ENCODE measurements at regions not wholly inside any gene's neighbourhood (a gene's known extent, or its start where the extent isn't known, plus 50 kb on each side); places are given as distances from the start of the nearest gene placed in this dataset.

GRCh38 chr2:215205787-215206186, 67.4 kb upstream of the ABCA12 start:
- Mint-ChIP-seq H3K4me1 (no peaks in the 10 kb centered on the region), H3K27ac (no peak overlapping the region), H3K36me3 (ENCODE audit: low read depth) (peaks cover 19% of the 10 kb centered on the region), H3K27me3 (ENCODE audit: insufficient read depth, low read depth, poor library complexity) (peaks cover 1% of the 10 kb centered on the region), H3K4me3 (no peak overlapping the region), H3K9me3 (peaks cover 53% of the 10 kb centered on the region)
- no peaks in the 10 kb centered on the region for H3K9me2 ChIP-seq (ENCODE audit: insufficient read depth)
- no peak overlapping the region for H3K4me2 ChIP-seq
- H3K27me3 ChIP-seq (ENCODE audit: insufficient read depth), result no peaks in the 10 kb centered on the region
- DNase-seq (ENCODE audit: low spot score) (no peak), ATAC-seq (no peak)
- no peaks in the 10 kb centered on the region for H3F3A ChIP-seq (replicated peaks; ENCODE audit: low read depth)
- no peak overlapping the region for H3K27ac ChIP-seq (ENCODE audit: low read depth)
- no peaks in the 10 kb centered on the region for H3K4me1 ChIP-seq (ENCODE audit: insufficient read depth)
- H2AFZ ChIP-seq, result no peak overlapping the region
- no peak overlapping the region for H3K4me3 ChIP-seq
- peaks cover 18% of the 10 kb centered on the region for H3K36me3 ChIP-seq (ENCODE audit: insufficient read depth)
- H3K79me2 ChIP-seq (replicated peaks; ENCODE audit: insufficient read depth), result no peaks in the 10 kb centered on the region
- TF ChIP-seq ZNF462 (CRISPR knock-in tag; IDR thresholded peaks at IDR 0.05), result no peak
- no peak for TF ChIP-seq EZH2phosphoT487 (IDR thresholded peaks at IDR 0.05; ENCODE audit: unreplicated experiment)
- TF ChIP-seq STAT1 (IDR thresholded peaks at IDR 0.05; ENCODE audit: unreplicated experiment), result no peak
- TF ChIP-seq ETS1 (IDR thresholded peaks at IDR 0.05), result no peak
- TF ChIP-seq ZNF114 (CRISPR knock-in tag; IDR thresholded peaks at IDR 0.05), result no peak
- TF ChIP-seq ZNF331 (CRISPR knock-in tag; IDR thresholded peaks at IDR 0.05; ENCODE audit: low read depth), result no peak
- no peaks in the 10 kb centered on the region for H4K20me1 ChIP-seq (replicated peaks; ENCODE audit: insufficient read depth)

Data from GM23338 (cell line).